ENCODE measurements at regions not wholly inside any gene's neighbourhood (a gene's known extent, or its start where the extent isn't known, plus 50 kb on each side); places are given as distances from the start of the nearest gene placed in this dataset.

- Histone ChIP-seq H3K9me3 (ENCODE audit: insufficient read depth, low read length, severe bottlenecking) (no peaks in the 10 kb centered on the region), H3K79me2 (ENCODE audit: insufficient read depth, low read length) (no peaks in the 10 kb centered on the region), H3K36me3 (ENCODE audit: insufficient read depth, low read length) (no peaks in the 10 kb centered on the region), H3K4me1 (ENCODE audit: insufficient read depth, low read length) (peaks cover 8% of the 10 kb centered on the region; the same call in 1 of the 2 replicates), H4K20me1 (ENCODE audit: insufficient read depth, low read length) (no peaks in the 10 kb centered on the region), H3K4me3 (ENCODE audit: low read depth in 1 of 2, low read length in 2 of 2) (no peak overlapping the region), H2AFZ (ENCODE audit: low read depth, low read length) (no peak overlapping the region), H3K27me3 (ENCODE audit: insufficient read depth, low read length, poor library complexity) (no peaks in the 10 kb centered on the region), H3K27ac (ENCODE audit: low read length) (no peak overlapping the region), H3K4me2 (ENCODE audit: insufficient read depth, low read length) (no peak overlapping the region), H3K9ac (ENCODE audit: low read depth, low read length) (no peak overlapping the region)
- no peak for ATAC-seq (ENCODE audit: insufficient read depth, low read depth)
- no peak for DNase-seq
- no peak for TF ChIP-seq EZH2 (IDR thresholded peaks at IDR 0.05; ENCODE audit: borderline replicate concordance, low read depth, low read length, severe bottlenecking)
- TF ChIP-seq CTCF (IDR thresholded peaks at IDR 0.05; ENCODE audit: borderline replicate concordance, extremely low read depth, low read length, poor library complexity, severe bottlenecking): no peak
Measured at GRCh38 chr10:4669585-4669984, 156.4 kb upstream of the AKR1E2 start.

- peak overlapping the region; percentile 35 for H3K4me2 ChIP-seq (ENCODE audit: insufficient read depth, low read length)
Measured at GRCh38 chr10:4663162-4663992, 162.6 kb upstream of the AKR1E2 start.

GRCh38 chr10:4662576-4663161, 163.3 kb upstream of the AKR1E2 start:
- TF ChIP-seq CTCF (IDR thresholded peaks at IDR 0.05; ENCODE audit: borderline replicate concordance, extremely low read depth, low read length, poor library complexity, severe bottlenecking): peak; percentile 5
- no peak for TF ChIP-seq EZH2 (IDR thresholded peaks at IDR 0.05; ENCODE audit: borderline replicate concordance, low read depth, low read length, severe bottlenecking)
- no peak overlapping the region for H3K4me3 ChIP-seq (ENCODE audit: low read depth in 1 of 2, low read length in 2 of 2)
- peak overlapping the region; percentile 87 for H3K27ac ChIP-seq (ENCODE audit: low read length)
- peak; percentile 71 for DNase-seq
- peak overlapping the region; percentile 23 for H2AFZ ChIP-seq (ENCODE audit: low read depth, low read length)
- H3K4me1 ChIP-seq (ENCODE audit: insufficient read depth, low read length): peaks cover 41% of the 10 kb centered on the region
- peak; percentile 66 for ATAC-seq (ENCODE audit: insufficient read depth, low read depth)
- H3K27me3 ChIP-seq (ENCODE audit: insufficient read depth, low read length, poor library complexity): no peaks in the 10 kb centered on the region
- H3K9me3 ChIP-seq (ENCODE audit: insufficient read depth, low read length, severe bottlenecking): no peaks in the 10 kb centered on the region
- peak overlapping the region; percentile 43 for H3K9ac ChIP-seq (ENCODE audit: low read depth, low read length)
- no peaks in the 10 kb centered on the region for H4K20me1 ChIP-seq (ENCODE audit: insufficient read depth, low read length)
- H3K4me2 ChIP-seq (ENCODE audit: insufficient read depth, low read length): peak overlapping the region; percentile 35
- no peaks in the 10 kb centered on the region for H3K36me3 ChIP-seq (ENCODE audit: insufficient read depth, low read length)
- H3K79me2 ChIP-seq (ENCODE audit: insufficient read depth, low read length): no peaks in the 10 kb centered on the region

More at GRCh38 chr10:4663162-4663992, 162.6 kb upstream of the AKR1E2 start:
- ATAC-seq (ENCODE audit: insufficient read depth, low read depth) (peak; percentile 91), DNase-seq (peak; percentile 79)
- Histone ChIP-seq H3K9ac (ENCODE audit: low read depth, low read length) (peak overlapping the region; percentile 43), H3K27me3 (ENCODE audit: insufficient read depth, low read length, poor library complexity) (no peaks in the 10 kb centered on the region), H4K20me1 (ENCODE audit: insufficient read depth, low read length) (no peaks in the 10 kb centered on the region), H2AFZ (ENCODE audit: low read depth, low read length) (peak overlapping the region; percentile 23), H3K27ac (ENCODE audit: low read length) (peak overlapping the region; percentile 87), H3K36me3 (ENCODE audit: insufficient read depth, low read length) (no peaks in the 10 kb centered on the region), H3K9me3 (ENCODE audit: insufficient read depth, low read length, severe bottlenecking) (no peaks in the 10 kb centered on the region), H3K4me3 (ENCODE audit: low read depth in 1 of 2, low read length in 2 of 2) (no peak overlapping the region), H3K79me2 (ENCODE audit: insufficient read depth, low read length) (no peaks in the 10 kb centered on the region), H3K4me1 (ENCODE audit: insufficient read depth, low read length) (peaks cover 41% of the 10 kb centered on the region)
- TF ChIP-seq EZH2 (IDR thresholded peaks at IDR 0.05; ENCODE audit: borderline replicate concordance, low read depth, low read length, severe bottlenecking) (no peak), CTCF (IDR thresholded peaks at IDR 0.05; ENCODE audit: borderline replicate concordance, extremely low read depth, low read length, poor library complexity, severe bottlenecking) (no peak)

Measured in DND-41 (cell line).